ENCODE measurements at regions not wholly inside any gene's neighbourhood (a gene's known extent, or its start where the extent isn't known, plus 50 kb on each side); places are given as distances from the start of the nearest gene placed in this dataset.

DNA sequence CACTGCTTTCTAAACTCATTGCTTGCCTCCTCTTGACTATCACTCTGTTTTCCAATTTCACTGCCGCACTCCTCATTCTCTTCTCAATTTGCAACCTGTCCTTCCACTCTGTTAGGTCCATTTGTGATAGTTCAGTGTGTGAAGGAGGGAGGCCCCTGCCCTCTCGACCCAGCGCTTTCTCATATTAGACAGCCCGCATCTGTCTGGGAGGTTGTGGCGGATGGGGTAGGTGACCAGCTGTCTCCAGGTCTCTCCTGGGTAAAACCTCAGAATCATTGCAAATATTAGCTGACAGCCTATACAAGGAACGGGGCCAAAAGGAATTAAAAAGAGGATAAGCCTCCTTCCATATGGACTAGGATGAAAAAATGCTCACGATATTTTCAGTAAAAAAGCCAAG lies 358.3 kb downstream of the SHQ1 start:
- no peak for DNase-seq (ENCODE audit: low spot score)

DNA sequence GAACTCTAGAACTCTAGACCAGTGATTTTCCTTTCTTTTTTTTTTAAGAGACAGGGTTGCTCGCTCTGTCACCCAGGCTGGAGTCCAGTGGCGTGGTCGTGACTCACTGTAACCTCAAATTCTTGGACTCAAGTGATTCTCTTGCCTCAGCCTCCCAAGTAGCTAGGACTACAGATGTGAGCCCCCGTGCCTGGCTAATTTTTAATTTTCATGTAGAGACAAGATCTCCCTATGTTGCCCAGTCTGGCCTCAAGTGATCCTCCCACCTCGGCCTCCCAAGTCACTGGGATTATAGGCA lies 359.6 kb downstream of the SHQ1 start:
- DNase-seq (ENCODE audit: low spot score) = peak; percentile 94

DNA sequence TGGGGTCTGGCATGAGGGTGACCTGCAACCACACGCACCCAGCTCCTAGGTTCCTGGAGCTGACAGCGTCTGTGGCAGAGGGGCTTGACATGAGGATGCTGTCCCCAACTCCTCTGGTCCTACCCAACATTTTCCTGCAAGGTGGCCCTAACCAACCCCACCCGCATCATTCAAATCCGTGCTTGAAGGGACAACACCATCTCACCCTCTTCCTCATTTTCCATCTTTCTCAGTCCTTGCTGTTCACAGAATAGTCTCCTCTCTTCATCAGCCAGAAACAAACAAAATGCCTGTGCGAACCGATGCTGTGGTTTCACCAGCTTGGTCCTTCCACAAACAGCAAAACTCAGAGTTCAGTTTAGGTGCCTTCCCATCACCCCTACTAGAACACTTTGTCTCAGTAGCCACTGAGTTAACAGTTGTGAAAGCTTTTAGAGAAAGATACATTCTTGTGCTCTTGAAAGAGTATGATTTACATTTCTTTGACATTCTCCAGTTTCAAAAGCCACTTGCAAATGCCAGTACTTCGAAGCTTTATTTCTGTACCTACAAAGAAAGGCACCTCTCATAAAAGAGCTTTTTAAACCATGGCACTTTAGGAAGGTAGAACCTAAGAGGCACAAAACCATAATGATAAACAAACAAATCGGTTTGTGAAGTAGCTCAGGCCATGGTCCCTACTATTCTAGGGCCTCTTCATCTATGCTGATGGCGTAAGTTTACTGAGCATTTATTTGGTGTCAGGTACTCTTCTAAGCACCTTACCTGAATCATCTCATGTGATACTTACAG lies 360.1 kb downstream of the SHQ1 start:
- DNase-seq (ENCODE audit: low spot score) = no peak

DNA sequence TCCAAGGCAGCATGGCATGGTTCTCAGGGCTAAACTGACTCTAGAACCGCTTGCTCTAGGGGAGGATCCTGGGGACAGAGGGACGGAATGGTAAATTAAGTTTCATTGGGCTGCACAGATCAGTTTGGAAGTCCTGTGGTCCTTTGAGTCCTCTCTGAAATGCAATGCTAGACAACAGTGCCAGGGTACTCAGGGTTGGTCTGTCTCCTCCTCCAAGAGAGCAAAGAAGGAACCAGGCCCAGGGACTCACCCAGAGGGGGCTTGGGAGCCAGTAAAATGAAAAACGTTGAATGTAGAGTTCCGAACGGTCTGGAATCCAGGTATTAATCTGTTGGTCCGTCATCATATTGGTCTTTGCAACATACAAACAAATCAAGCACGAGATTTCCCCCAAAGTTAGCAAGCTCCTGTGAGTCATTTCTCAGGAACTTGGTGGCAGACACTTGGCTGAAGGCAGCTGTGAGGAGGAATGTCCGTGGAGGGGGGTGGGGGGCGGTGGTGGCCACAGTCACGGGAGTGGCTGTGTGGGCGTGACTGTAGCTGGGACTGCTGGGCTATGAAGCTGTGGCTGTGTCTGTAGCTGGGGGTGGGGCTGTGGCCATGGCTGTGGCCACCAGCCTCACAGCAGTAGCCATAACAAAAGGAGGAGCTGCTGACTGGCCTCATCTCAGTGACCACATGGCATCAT lies 361.0 kb downstream of the SHQ1 start:
- peak; percentile 94 for DNase-seq (ENCODE audit: low spot score)

DNA sequence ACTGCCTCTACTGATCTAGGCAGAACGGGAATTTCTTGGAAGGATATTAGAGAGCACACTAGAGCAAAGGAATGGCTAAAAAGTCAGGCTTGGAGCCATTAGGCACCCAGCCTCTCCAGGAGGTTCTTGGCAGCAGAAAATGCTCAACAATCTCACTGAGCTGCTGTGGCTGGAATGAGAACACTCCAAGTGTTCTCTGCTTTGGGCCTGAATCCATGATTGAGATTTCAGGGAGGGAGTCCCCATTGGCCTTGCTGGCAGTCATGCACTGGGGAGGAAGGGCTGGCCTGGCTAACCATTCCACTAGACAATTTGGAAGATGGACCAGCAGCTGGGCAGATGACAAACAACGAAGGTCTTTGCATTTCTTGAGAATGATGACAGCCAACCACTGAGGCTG lies 362.6 kb downstream of the SHQ1 start:
- no peak for DNase-seq (ENCODE audit: low spot score)

DNA sequence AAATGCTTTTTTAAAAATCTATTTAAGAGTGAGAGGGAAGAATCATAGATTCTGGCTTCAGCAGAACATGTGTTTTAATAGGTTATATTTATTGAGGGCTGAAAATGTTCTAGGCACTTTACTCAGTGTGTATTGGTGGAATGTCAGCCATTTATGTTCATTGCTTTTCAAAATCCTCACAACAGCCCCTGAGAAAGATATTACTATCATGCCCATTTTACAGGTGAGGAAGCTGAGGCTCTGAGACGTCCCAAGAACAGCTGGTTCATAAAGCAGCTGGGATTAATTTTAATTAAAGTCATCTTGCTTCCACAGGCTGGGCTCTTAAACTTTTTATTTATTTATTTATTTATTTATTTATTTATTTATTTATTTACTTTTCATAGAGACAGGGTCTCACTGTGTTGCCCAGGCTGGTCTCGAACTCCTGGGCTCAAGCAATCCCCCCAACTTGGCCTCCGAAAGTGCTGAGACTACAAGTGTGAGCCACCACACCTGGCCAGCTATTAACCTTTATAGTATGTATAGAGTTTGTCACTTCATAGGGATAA lies 364.6 kb downstream of the SHQ1 start:
- DNase-seq (ENCODE audit: low spot score) = no peak

DNA sequence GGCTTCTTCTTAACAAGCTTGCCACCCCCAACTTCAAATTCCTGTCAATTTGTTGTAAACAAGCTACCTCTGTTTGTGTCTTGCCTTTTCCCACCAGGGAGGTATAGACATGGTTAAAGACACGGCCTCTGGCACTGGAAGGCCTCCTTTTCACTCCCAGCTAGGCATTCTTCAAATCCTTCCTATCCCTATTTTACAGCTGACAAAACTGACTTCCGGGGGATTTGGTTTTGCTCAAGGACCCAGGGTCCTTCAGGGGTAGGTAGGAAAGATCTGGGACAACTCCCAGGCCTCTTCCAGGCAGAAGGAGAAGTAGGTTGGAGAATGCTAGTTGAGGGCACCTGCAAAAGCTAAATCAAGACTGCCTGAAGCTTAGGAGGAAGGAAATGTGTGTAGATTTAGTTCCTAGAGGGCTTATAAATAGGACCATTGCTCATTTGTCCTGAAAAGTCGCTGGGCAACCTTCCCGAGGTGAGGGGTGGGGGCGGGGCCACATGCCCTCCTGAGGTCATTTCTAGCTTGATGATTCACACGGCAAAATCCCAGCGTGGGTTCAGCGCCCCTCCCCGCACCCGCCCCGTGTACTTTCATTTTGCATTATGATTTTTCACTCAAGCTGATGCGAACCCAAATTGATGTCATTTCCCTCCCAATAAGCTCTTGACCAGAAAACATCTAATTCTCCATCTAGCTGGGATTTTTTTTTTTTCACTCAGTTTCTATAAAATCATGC lies 365.5 kb downstream of the SHQ1 start:
- DNase-seq (ENCODE audit: low spot score) = peak; percentile 88

DNA sequence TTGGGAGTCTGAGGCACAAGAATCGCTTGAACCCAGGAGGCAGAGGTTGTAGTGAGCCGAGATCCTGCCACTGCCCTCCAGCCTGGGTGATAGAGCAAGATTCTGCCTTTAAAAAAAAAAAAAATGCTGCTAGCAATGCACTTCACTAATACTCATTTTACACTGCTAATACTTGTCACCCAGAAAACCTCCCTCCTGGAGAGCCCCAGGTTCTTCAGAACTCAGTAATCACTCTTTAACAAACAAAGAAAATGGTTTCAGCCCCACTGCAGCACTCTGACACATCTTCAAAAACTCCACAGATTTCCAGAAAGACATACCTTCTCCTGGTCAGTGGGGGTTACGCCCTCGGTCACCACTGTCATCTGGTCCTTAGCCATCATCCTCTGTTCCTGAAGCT lies 366.7 kb downstream of the SHQ1 start:
- DNase-seq (ENCODE audit: low spot score) = peak; percentile 25

DNA sequence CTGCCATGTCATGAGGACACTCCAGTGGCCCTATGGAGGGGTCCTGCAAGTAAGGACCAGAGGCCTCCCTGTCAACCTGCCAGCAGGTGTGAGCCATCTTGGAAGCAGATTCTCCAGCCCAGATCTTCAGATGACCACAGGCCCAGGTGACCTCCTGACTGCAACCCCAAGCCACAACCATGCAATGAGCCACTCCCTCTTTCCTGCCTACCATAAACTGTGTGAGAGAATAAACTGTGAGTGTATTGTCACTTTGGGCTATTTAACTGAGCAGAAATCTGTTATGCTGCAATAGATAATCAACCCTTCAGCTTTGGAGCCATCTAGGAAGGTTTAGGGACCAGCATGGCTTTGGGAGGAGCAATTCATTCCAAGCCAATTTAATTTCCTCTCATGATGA lies 367.9 kb downstream of the SHQ1 start:
- DNase-seq (ENCODE audit: low spot score) = no peak

DNA sequence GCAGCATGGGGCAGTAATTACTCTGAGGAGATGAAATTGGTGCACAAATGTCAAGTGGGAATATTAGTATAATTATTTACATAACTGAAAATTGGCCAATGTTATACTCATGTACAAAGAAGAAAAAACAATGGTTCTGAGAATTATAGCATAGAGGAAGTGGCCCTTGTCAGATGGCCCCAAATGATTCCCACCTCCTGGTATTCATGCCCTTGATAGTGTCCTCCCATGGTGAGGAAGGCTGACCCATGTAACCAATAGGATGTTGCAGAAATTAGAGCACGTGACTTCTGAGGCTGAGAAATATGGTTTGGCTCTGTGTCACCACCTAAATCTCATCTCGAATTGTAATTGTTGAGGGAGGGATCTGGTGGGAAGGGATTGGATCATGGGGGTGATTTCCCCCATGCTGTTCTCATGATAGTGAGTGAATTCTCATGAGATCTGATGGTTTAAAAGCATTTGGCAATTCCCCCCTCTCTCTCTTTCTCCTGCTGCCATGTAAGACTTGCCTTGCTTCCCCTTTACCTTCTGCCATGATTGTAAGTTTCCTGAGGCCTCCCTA lies 368.5 kb downstream of the SHQ1 start:
- DNase-seq (ENCODE audit: low spot score) = no peak

DNA sequence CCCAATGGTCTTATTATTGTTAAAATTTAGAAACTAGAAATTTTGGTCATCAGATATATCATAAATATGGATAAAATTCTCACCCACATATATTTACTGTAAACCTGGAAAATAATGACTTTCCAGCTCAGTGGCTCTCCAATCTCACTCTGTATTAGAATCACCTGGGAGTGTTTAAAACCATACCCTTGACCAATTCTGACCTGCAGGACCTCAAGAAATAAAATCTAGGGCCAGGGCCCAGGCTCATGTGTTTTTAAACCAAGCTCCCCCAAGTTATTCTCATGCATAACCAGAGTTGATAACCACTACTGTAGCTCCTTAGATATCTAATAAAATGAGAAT lies 372.1 kb downstream of the SHQ1 start:
- no peak for DNase-seq (ENCODE audit: low spot score)

DNA sequence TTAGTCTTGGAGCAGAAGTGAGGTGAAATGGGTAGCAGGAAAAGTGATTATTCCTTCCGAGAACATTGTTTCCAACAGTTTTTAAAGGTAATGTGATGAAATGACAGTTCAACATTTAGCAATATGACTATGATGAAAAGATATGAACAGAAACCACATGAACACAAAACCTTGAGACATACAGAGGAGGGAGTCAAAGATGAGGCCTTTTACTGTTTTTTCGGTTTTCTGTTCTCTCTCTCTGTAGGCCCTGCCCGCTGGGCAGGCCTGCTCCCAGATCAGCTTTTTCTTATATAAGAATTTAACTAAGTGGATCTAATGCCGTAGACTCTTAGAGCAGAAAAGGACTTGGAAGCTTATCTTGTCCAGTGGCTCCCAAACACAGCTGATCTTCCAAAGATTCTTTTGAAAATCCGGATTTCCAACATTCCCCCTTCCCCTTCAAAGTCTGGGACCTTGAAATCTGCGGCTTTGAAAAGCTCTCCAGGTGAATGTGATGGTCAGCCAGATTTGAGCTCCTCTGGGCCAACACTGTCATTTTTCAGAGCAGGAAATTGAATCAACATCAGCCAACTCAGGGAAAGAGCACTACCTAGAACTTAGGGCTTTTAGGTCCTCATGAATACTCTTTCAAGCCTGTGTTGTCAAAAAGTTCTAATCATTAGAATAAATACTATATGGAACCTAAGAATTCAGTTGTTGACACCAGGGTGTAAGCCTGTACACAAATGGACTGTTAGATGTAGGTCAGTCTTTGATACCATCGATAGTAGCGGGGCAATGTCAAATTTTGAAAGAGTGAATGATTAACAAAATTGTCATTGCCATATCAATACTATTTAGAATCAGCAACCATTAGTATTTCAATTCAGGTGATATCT lies 372.7 kb downstream of the SHQ1 start:
- DNase-seq (ENCODE audit: low spot score) = no peak

DNA sequence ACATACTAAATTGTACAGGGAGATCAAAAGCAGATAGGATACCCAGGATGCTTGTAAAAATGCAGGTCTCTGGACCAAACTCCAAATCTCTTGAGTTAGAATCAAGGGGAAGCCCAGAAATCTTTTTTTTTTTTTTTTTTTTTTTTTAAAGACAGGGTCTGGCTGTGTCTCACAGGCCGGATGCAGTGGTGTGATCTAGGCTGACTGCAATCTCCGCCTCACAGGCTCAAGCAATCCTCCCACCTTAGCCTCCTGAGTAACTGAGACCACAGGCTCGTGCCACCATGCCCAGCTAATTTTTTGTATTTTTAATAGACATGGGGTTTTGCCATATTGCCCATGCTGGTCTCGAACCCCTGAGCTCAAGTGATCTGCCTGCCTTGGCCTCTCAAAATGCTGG lies 373.5 kb downstream of the SHQ1 start:
- no peak for DNase-seq (ENCODE audit: low spot score)

DNA sequence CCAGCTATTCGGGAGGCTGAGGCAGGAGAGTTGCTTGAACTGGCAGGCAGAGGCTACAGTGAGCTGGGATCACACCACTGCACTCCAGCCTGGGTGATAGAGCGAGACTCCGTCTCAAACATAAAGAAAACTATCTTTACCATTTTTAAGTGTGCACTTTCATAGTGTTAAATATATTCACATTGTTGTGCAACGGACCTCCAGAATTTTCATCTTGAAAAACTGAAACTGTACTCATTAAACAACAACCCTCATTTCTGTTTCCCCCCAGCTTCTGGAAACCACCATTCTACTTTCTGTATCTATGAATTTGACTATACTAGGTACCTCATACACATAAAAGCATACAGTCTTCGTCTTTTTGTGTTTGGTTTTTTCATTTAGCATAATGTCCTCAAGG lies 375.1 kb downstream of the SHQ1 start:
- no peak for DNase-seq (ENCODE audit: low spot score)

DNA sequence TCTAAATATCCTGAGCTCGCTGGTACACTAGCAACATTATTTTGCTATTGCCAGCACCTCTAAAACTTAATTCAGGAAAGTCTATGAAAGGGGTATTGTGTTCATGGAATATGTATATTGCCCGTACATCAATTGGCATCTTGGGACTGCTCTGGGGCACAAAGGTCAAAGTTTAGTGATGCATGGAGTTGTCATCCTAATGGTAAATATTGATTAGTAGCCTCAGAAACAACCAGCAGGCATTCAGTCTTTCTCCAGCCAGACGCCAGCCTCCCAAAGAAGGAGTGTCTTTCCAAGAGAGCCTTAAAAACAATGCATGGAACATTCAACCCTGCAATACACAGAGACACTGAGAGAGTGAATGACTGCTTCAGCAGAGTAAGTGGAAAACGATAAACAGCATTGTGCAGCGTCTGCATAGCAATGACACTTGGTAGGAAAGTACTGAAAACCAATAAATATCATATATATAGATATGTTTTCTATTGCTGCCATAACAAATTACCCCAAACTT lies 377.3 kb downstream of the SHQ1 start:
- DNase-seq (ENCODE audit: low spot score) = no peak

DNA sequence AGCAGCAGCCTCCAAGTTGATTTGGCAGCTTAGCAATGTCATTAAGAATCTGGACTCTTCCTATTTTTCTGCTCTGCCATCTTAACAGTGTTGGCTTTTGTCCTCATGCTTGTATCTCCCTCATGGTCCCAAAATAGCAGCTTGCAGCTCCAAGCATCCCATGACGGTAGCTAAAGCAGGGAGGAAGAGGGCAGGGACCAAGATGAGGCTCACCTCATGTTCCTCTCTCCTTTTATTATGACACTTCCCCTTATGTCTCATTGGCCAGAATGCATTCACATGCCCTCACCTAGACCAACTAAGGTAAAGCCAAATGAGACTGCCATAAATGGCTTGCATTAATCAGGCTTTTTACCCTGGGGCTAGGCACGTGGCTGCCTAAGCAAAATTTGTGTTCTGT lies 382.4 kb downstream of the SHQ1 start:
- DNase-seq (ENCODE audit: low spot score) = no peak

DNA sequence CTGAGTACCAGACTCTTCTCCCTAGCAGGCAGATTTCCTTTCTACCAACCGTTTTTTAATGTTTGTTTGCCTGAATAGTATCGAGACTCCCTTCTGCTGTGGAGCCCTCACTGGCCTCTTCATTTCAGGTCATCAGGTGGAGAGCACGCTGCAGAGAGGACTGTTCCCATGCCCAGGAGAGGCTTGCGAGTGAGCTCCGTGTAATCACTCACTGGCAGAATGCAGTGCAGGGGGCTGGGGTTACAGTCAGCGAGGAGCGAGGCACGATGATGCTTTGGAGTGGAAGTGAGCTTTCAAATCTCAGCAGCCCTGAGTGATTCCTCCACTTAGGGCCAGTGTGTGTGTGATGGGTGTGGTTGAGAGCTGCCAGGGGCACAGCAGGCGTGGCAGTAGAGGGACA lies 385.2 kb downstream of the SHQ1 start:
- no peak for DNase-seq (ENCODE audit: low spot score)

DNA sequence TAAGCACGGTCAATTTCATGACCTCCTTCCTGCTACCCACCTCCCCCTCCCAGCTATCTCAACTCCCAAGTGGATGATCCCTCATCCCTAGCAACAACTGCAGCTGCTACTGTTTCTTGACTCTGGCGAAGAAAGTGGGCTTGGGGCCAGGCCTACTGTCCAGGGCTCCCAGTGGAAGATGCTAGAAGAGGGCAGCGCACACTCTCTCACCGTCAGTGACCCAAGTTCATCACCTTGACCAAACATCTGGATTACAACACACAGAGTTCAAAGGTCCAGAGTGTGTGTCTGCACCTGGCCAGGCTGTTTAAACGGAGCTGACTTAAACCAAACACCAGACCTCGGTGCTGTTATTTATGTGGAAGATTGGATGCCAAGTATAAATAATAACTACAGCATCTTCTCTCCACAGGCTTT lies 385.6 kb downstream of the SHQ1 start:
- DNase-seq (ENCODE audit: low spot score) = no peak

DNA sequence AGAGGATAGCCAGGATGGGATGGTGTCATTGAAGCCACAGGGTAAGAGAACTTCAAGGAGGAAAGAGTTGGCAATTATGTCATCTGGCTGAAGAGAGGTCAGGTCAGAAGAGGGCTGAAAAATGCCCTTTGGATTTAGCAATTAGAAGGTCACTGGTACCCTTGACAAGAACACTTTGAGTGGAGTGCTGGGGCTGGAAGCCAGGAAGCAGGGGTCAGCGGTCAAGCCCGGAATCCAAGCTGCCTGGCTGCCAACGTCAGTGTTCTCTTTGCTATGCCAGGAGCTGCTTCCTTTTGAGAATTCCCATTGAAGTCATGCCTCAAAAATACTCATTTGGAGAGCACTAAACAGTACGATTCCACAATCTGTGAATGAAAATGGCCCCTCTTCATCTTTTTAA lies 386.5 kb downstream of the SHQ1 start:
- no peak for DNase-seq (ENCODE audit: low spot score)

DNA sequence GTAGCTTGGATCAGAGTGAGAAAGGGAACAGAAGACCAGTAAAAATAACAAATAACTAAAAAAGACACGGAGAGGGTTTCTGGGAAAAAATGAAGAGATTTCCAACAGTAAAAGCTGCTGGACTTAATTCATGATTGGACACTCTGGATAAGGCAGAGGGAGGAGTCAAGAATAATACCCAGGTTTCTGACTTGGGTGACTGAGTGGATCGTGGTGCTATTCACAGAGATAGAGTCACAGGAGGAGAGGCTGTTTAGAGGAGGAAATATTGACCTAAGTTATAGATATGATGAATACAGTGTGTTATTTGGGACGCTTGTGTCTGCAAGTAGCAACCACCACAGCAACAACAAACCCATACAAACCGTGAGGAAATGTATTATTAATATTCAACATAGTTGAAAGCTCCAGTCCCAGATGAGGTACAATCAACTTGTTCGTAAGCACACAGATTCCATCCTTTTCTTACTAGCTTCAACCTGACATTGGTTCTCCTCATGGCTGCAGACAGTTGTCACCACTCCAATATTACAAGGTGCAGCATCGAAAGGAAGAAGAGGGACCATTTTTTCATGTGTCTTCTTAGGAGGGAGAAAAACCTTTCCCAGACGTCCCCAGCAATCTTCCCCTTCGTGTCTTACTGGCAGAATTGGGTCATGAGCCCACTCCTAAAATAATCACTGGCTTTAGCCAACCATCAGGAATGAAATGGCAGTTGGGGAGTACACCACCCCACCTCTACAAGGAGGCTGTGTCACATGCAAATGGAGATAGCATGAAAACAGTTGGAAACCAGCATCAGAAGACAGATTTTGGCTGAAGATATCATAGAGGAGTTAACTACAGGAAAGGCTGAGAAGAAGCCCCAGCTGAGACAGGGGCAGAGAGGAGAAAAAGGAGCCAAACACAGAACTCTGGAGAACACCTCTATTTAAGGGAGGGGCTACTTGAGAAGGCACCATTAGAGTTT lies 387.8 kb downstream of the SHQ1 start:
- no peak for DNase-seq (ENCODE audit: low spot score)
